ENCODE measurements at regions not wholly inside any gene's neighbourhood (a gene's known extent, or its start where the extent isn't known, plus 50 kb on each side); places are given as distances from the start of the nearest gene placed in this dataset.

DNA sequence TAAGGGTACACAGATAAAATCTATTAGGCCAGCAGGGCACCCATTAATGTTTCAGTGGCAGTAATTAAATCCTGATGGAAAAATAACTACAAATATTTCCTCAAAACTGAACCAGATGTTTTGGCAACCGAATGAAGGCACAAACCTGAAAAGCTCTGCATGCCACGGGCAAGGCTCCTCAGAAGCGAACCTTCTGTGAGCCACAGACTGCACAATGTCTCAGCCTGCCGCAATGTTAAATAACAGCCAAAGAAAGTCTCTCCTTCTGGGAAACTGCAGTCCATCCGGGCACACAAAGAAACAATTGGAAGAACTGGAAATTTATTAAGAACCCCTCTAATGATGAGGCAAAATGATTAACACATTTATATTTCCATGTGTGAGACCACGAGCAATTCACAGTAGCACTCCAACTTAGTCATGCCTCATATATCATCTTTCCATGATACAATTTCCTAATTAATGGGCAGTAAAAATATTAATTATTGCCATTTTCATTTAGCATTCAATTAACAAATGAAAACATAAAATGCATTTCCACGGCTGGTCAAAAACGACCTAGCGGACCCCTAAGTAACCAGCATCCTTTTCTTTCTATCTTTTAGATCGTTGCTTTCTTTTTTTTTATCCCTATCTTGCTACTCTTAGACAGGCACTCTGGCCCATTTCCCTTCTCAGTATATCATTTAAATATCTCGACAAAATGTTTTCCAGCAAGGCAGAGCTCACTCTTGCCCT, 237.5 kb downstream of the EPHA4 start:
- H3K36me3 ChIP-seq: no peaks in the 10 kb centered on the region
- no peak overlapping the region for H3K27ac ChIP-seq
- H3K27me3 ChIP-seq: no peaks in the 10 kb centered on the region
- no peaks in the 10 kb centered on the region for H3K9me3 ChIP-seq
- no peak for DNase-seq (ENCODE audit: low spot score in 2 of 2)
- H3K4me3 ChIP-seq: no peak overlapping the region
- intact Hi-C loops (cut with DNase I): no loop called here
- no peaks in the 10 kb centered on the region for H3K4me1 ChIP-seq
- TF ChIP-seq, protein P1, sequence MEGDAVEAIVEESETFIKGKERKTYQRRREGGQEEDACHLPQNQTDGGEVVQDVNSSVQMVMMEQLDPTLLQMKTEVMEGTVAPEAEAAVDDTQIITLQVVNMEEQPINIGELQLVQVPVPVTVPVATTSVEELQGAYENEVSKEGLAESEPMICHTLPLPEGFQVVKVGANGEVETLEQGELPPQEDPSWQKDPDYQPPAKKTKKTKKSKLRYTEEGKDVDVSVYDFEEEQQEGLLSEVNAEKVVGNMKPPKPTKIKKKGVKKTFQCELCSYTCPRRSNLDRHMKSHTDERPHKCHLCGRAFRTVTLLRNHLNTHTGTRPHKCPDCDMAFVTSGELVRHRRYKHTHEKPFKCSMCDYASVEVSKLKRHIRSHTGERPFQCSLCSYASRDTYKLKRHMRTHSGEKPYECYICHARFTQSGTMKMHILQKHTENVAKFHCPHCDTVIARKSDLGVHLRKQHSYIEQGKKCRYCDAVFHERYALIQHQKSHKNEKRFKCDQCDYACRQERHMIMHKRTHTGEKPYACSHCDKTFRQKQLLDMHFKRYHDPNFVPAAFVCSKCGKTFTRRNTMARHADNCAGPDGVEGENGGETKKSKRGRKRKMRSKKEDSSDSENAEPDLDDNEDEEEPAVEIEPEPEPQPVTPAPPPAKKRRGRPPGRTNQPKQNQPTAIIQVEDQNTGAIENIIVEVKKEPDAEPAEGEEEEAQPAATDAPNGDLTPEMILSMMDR (IDR thresholded peaks at IDR 0.05): no peak

DNA sequence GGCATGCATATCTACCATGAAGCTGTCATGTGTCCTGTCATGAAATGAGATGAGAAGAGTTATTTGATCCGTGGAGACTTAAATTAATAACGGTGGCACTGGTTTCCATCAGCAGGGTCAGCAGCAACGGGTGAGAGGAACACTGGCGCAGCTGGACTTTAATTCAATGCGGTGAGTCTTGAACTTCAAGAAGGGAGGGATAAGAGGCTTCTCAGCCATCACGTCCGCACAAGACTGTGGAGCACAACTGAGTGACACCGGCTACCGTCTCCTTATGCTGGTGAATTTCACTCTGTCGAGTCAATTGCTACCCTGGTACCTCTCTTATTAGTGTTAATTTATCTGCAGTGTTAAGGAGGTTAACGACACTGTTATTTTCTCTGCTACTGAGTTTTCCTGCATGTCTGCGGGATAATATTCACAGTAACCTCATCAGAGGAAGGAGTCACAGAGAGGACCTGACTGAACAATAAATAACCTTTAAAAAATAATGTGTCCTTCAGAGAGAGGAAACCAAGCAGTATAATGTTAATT, 236.8 kb downstream of the EPHA4 start:
- no peaks in the 10 kb centered on the region for H3K4me1 ChIP-seq
- no peak overlapping the region for H3K27ac ChIP-seq
- H3K4me3 ChIP-seq: no peak overlapping the region
- DNase-seq (ENCODE audit: low spot score in 2 of 2): no peak
- no peaks in the 10 kb centered on the region for H3K27me3 ChIP-seq
- TF ChIP-seq, protein P1 (IDR thresholded peaks at IDR 0.05): no peak
- no peaks in the 10 kb centered on the region for H3K9me3 ChIP-seq
- no peaks in the 10 kb centered on the region for H3K36me3 ChIP-seq
- intact Hi-C loops (cut with DNase I): no loop called here

DNA sequence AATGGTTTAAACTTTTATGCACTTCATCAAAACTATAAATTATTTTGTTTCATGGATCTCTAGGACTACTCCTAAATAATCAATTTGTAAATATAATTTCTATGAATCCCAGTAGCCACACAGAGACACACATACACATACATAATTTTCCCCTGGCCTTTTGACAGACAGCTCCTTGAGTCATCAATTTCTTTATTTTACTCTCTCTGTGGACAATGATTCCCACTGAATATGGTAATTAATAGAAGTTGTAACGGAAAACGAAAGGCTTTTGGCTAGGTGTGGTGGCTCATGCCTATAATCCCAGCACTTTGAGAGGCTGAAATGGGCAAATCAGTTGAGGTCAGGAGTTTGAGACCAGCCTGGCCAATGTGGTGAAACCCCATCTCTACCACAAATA, 235.1 kb downstream of the EPHA4 start:
- no peaks in the 10 kb centered on the region for H3K4me1 ChIP-seq
- H3K9me3 ChIP-seq: no peaks in the 10 kb centered on the region
- TF ChIP-seq, protein P1 (IDR thresholded peaks at IDR 0.05): no peak
- no peak overlapping the region for H3K4me3 ChIP-seq
- no peaks in the 10 kb centered on the region for H3K36me3 ChIP-seq
- no peaks in the 10 kb centered on the region for H3K27me3 ChIP-seq
- intact Hi-C loops (cut with DNase I): no loop called here
- no peak for DNase-seq (ENCODE audit: low spot score in 2 of 2)
- H3K27ac ChIP-seq: no peak overlapping the region

DNA sequence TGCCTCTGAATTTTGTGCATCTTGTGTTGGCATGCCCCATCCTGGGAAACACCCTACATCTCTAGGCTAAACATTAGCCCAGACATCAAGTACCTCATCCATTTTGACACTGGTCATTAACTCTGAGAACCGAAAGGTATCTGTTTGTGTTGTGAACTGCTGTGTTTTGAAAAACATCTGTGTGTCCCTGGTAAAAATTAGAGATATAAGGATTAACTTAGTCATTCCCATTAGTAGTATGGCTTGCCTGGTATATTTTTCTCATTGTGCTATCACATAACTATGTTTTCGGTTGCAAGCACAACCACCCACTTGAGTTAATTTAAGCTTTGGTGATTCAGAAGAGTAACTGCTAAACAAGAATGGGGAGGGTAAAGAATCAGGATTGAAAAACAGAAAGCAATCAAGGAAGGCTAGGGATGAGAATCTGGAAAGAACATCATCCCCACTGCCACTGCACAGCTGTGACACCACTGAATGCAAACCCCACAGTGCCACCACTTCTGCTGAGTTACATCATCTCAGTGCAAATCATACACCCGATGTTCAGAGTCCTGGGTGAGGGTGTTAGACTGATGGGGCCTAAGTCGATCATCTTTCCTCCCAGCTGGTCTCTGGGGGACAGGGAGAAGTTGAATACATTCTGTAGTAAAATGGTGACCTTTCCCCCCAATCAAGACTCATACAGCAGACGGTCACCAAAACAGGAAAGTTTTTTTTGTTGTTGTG, 234.0 kb downstream of the EPHA4 start:
- H3K9me3 ChIP-seq: no peaks in the 10 kb centered on the region
- intact Hi-C loops (cut with DNase I): no loop called here

DNA sequence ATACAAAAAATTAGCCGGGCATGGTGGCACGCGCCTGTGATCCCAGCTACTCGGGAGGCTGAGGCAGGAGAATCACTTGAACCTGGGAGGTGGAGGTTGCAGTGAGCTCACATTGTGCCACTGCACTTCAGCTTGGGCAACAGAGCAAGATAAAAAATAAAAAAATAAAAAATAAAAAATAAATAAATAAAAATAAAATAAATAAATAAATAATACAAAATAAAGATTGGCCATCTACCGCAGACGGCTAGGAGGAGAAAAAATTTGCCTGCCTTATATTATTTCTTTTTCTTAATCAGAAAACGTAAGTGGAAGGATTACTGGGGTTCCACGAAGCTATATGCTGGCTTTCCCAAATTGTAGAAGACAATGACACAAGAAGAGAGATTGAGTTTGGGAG, 229.7 kb downstream of the EPHA4 start:
- H3K4me1 ChIP-seq: no peaks in the 10 kb centered on the region
- intact Hi-C loops (cut with DNase I): no loop called here
- H3K27me3 ChIP-seq: no peaks in the 10 kb centered on the region
- no peak overlapping the region for H3K4me3 ChIP-seq
- no peak overlapping the region for H3K27ac ChIP-seq
- no peaks in the 10 kb centered on the region for H3K9me3 ChIP-seq
- H3K36me3 ChIP-seq: no peaks in the 10 kb centered on the region
- TF ChIP-seq, protein P1 (IDR thresholded peaks at IDR 0.05): no peak
- DNase-seq (ENCODE audit: low spot score in 2 of 2): no peak

More for the DNA sequence above, 234.0 kb downstream of the EPHA4 start:
- Histone ChIP-seq H3K4me1 (no peaks in the 10 kb centered on the region), H3K36me3 (no peaks in the 10 kb centered on the region), H3K27ac (no peak overlapping the region), H3K27me3 (no peaks in the 10 kb centered on the region), H3K4me3 (no peak overlapping the region)
- TF ChIP-seq, protein P1 (IDR thresholded peaks at IDR 0.05): no peak
- DNase-seq (ENCODE audit: low spot score in 2 of 2): no peak

Data from ascending aorta (tissue), 2 donors.